MM.1S (cell line): ENCODE measurements at regions not wholly inside any gene's neighbourhood (a gene's known extent, or its start where the extent isn't known, plus 50 kb on each side); places are given as distances from the start of the nearest gene placed in this dataset.

Source experiments
- DNase-seq: peaks from one replicate; pipeline ENCODE4 v3.0.0-alpha.2; 2015
- H2AFZ ChIP-seq: fragments of 300-600 bp; sonication (generic); 2 replicates; pipeline ENCODE4 v1.6.0; 2016; ENCODE audit warnings: antibody characterized with exemption, low read length
- H3F3A ChIP-seq: fragments of 300-600 bp; sonication (generic); 2 replicates; pipeline ENCODE4 v1.6.1; 2016; ENCODE audit warnings: mild to moderate bottlenecking, antibody characterized with exemption, low read length, moderate library complexity, mixed read lengths; ENCODE audit not compliant: insufficient read depth
- H3K27ac ChIP-seq: fragments of 300-600 bp; sonication (generic); 2 replicates; pipeline ENCODE4 v1.5.1; 2016; ENCODE audit warnings: mild to moderate bottlenecking, low read length
- H3K27me3 ChIP-seq: fragments of 300-600 bp; sonication (generic); replicated peaks from 2 replicates; pipeline ENCODE4 v1.6.0; 2016; ENCODE audit warnings: low read length; ENCODE audit not compliant: insufficient read depth
- H3K36me3 ChIP-seq: fragments of 300-600 bp; sonication (generic); replicated peaks from 2 replicates; pipeline ENCODE4 v1.6.1; 2016; ENCODE audit warnings: mild to moderate bottlenecking, low read length, mixed read lengths; ENCODE audit not compliant: insufficient read depth
- H3K4me1 ChIP-seq: fragments of 300-600 bp; sonication (generic); 2 replicates; pipeline ENCODE4 v1.6.1; 2016; ENCODE audit warnings: low read length, mixed read lengths
- H3K4me2 ChIP-seq: fragments of 300-600 bp; sonication (generic); 2 replicates; pipeline ENCODE4 v1.6.0; 2016; ENCODE audit warnings: low read depth, low read length
- H3K4me3 ChIP-seq: fragments of 300-600 bp; sonication (generic); 2 replicates; pipeline ENCODE4 v1.5.1; 2016; ENCODE audit warnings: low read length, mixed read lengths
- H3K79me2 ChIP-seq: fragments of 300-600 bp; sonication (generic); 2 replicates; pipeline ENCODE4 v1.6.1; 2016; ENCODE audit warnings: mixed run types, low read length, mixed read lengths
- H3K9ac ChIP-seq: fragments of 300-600 bp; sonication (generic); 2 replicates; pipeline ENCODE4 v1.6.1; 2016; ENCODE audit warnings: low read length, mixed read lengths
- H3K9me2 ChIP-seq: fragments of 300-600 bp; sonication (generic); replicated peaks from 2 replicates; pipeline ENCODE4 v1.6.1; 2016; ENCODE audit warnings: mild to moderate bottlenecking, low read length, mixed read lengths; ENCODE audit not compliant: insufficient read depth
- H3K9me3 ChIP-seq: fragments of 300-600 bp; sonication (generic); replicated peaks from 2 replicates; pipeline ENCODE4 v1.6.1; 2016; ENCODE audit warnings: mild to moderate bottlenecking, low read length, mixed read lengths; ENCODE audit not compliant: insufficient read depth
- H4K20me1 ChIP-seq: fragments of 300-600 bp; sonication (generic); 2 replicates; pipeline ENCODE4 v1.6.1; 2016; ENCODE audit warnings: mild to moderate bottlenecking, low read length, moderate library complexity, mixed read lengths; ENCODE audit not compliant: insufficient read depth
- CTCF ChIP-seq: fragments of 300-600 bp; sonication (generic); IDR thresholded peaks from 2 replicates; pipeline ENCODE4 v1.5.1; 2016; ENCODE audit warnings: antibody characterized with exemption, low read length, mixed read lengths
- EZH2 ChIP-seq: fragments of 300-600 bp; sonication (generic); optimal IDR thresholded peaks from 2 replicates; pipeline ENCODE3; 2017; ENCODE audit warnings: low read depth, mild to moderate bottlenecking, antibody characterized with exemption, low read length, mixed read lengths
- EZH2phosphoT487 ChIP-seq: fragments of 300-600 bp; sonication (generic); IDR thresholded peaks from 2 replicates; pipeline ENCODE4 v1.6.1; 2018; ENCODE audit warnings: antibody characterized with exemption, low read length

DNA sequence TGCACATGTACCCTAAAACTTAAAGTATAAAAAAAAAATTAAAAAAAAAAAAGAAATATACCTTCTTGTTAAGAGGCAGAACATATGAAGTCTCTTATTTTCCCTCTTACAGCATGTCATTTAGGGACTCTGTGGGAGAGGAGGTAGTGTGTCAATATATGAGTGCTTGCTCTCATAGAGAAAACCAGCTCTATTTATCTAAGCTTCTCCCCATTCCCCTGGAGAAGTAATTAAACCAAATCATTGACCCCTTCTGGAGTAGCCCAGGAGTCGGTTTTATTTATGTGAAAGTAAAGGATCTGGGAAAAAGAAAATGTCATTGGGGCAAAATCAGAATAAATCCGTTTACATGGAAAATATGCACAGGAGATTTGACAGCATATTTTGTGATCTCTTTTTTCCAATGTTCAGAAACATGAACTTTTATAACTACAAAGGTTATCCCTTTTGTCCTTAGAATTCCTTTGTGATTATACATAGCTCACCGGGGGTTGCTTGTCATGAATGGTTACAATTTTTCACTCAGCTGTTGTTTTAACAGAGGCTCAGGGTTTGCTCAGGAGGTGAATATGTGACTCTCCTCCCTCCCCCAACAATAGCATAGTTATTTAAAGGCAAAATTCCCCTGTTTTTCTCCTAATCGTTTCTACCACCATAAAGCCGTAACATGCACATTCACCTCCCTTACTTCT is 114.5 kb upstream of the C1orf21 start:
- no peak for DNase-seq
- Histone ChIP-seq H3K36me3 (no peaks in the 10 kb centered on the region), H3K79me2 (no peaks in the 10 kb centered on the region), H3K27me3 (no peaks in the 10 kb centered on the region), H3K9me2 (no peaks in the 10 kb centered on the region), H3K4me3 (no peak overlapping the region), H2AFZ (no peak overlapping the region), H4K20me1 (no peaks in the 10 kb centered on the region), H3K4me2 (no peak overlapping the region), H3F3A (no peaks in the 10 kb centered on the region), H3K27ac (no peak overlapping the region), H3K9me3 (no peaks in the 10 kb centered on the region), H3K4me1 (no peaks in the 10 kb centered on the region), H3K9ac (no peak overlapping the region)
- TF ChIP-seq EZH2 (no peak), CTCF (no peak), EZH2phosphoT487 (no peak)

GRCh38 chr1:184276416-184276815 is 110.4 kb upstream of the C1orf21 start:
- Histone ChIP-seq H3K4me2 (no peak overlapping the region), H3K79me2 (no peaks in the 10 kb centered on the region), H3K9me3 (no peaks in the 10 kb centered on the region), H3K9ac (no peak overlapping the region), H2AFZ (no peak overlapping the region), H3K36me3 (no peaks in the 10 kb centered on the region), H3K9me2 (no peaks in the 10 kb centered on the region), H3K27ac (no peak overlapping the region), H3K4me3 (no peak overlapping the region), H3K27me3 (no peaks in the 10 kb centered on the region), H3K4me1 (no peaks in the 10 kb centered on the region), H3F3A (no peaks in the 10 kb centered on the region), H4K20me1 (no peaks in the 10 kb centered on the region)
- no peak for DNase-seq
- TF ChIP-seq EZH2phosphoT487 (no peak), CTCF (no peak), EZH2 (no peak)

DNA sequence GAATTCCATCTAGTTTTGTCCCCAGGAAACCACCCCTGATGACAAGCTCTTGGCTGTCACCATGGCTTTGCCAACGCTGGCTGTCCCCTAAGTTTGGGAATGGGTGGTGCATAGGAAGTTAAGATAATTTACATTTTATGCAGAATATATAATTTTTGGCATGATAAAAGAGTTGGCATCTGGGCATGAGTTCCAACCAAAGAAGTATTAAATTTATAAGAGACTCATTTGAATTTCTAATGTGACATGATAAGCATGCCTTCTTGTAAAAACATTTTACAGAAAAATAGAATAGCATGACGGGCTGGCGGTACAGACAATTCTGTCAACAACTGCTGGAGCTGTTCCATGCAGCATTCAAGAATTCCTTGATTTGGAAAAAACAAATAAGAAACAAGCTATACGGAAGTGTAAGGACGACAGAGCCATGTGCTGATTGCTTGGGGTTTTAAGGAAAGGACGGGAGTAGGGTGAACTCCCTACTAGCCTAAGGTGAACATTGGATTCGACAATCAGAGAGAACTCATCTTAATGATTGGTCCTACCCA is 106.8 kb upstream of the C1orf21 start:
- H3K27ac ChIP-seq: no peak overlapping the region
- no peaks in the 10 kb centered on the region for H3K9me2 ChIP-seq
- DNase-seq: no peak
- H3K4me3 ChIP-seq: no peak overlapping the region
- H3K9me3 ChIP-seq: no peaks in the 10 kb centered on the region
- H3F3A ChIP-seq: no peaks in the 10 kb centered on the region
- H3K36me3 ChIP-seq: no peaks in the 10 kb centered on the region
- H3K27me3 ChIP-seq: no peaks in the 10 kb centered on the region
- no peak overlapping the region for H2AFZ ChIP-seq
- H3K79me2 ChIP-seq: no peaks in the 10 kb centered on the region
- no peaks in the 10 kb centered on the region for H4K20me1 ChIP-seq
- no peak for TF ChIP-seq EZH2phosphoT487
- no peak for TF ChIP-seq CTCF
- no peak for TF ChIP-seq EZH2
- H3K9ac ChIP-seq: no peak overlapping the region
- H3K4me2 ChIP-seq: no peak overlapping the region
- H3K4me1 ChIP-seq: no peaks in the 10 kb centered on the region
